ENCODE measurements at regions not wholly inside any gene's neighbourhood (a gene's known extent, or its start where the extent isn't known, plus 50 kb on each side); places are given as distances from the start of the nearest gene placed in this dataset.
A peak's percentile ranks its signal among the peaks of the same experiment; 100 is the strongest.

DNA sequence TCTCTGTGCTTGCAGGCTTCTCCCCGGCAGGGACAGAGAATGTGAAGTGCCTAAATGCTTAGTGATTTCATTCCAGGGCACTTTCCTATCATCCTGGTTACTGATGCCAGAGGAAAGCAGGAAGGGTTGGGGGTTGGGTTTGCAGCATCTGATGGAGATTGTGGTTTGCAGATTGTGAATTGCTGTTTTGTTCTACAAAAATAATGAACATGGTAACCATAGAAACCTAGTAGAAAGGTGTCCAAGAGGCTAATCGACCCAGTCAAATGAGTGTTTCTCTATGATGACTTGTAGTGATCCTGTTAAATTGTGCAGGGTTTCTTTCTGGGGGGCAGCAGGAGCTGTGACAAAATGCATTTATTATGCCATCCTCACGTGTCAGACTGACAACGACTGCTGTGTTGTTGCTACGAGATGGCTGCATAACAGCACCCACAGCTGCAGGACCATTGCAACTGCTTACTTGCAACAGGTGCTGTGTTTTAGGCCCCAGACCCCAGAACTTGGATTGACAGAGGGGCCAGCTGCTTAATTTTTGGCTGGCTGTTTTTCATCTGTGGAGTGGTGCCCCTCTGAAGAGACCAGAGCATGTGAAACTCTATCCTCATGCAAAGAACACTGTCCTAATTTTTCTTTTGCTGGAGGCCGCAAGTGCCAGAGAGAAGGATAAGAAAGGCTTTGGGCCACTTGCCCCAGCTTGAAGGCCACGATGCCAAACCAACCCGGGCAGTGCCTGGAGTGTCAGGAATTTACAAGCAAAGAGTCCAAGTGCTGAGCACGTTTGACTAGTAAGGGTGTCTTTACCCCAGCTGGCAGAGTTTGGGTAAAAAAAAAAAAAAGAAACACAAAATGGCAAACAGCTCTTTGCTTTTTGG, 397.8 kb downstream of the GADD45G start:
- peak overlapping the region; percentile 10 to 40 (median 34) for H3K27ac ChIP-seq
- DNase-seq: no peak
- in situ Hi-C loops (cut with MboI; ENCODE audit: low pct_ligation_motif_present in 1 of 4, low pct_unique_long_range_greater_than_20kb in 1 of 4, low sequenced_read_pairs in 3 of 4) (no loop called here), intact Hi-C loops (cut with DNase I; ENCODE audit: low total_unique reads) (loop anchor here (2.0 kb wide), 1 partner anchor 398 kb away; the partner anchor contains the start of gene GADD45G)
- no peak overlapping the region for H3K4me3 ChIP-seq
- TF ChIP-seq POLR2A (IDR thresholded peaks at IDR 0.05) (no peak), EP300 (IDR thresholded peaks at IDR 0.05; ENCODE audit: low read depth) (no peak), POLR2AphosphoS5 (IDR thresholded peaks at IDR 0.05) (no peak)
- TF ChIP-seq, protein P1, sequence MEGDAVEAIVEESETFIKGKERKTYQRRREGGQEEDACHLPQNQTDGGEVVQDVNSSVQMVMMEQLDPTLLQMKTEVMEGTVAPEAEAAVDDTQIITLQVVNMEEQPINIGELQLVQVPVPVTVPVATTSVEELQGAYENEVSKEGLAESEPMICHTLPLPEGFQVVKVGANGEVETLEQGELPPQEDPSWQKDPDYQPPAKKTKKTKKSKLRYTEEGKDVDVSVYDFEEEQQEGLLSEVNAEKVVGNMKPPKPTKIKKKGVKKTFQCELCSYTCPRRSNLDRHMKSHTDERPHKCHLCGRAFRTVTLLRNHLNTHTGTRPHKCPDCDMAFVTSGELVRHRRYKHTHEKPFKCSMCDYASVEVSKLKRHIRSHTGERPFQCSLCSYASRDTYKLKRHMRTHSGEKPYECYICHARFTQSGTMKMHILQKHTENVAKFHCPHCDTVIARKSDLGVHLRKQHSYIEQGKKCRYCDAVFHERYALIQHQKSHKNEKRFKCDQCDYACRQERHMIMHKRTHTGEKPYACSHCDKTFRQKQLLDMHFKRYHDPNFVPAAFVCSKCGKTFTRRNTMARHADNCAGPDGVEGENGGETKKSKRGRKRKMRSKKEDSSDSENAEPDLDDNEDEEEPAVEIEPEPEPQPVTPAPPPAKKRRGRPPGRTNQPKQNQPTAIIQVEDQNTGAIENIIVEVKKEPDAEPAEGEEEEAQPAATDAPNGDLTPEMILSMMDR (IDR thresholded peaks at IDR 0.05): no peak
- H3K9me3 ChIP-seq: no peaks in the 10 kb centered on the region
- 31 to 50% methylated on average over 3 to 9 of the region's 9 CpGs for WGBS, 2 donors (ENCODE audit: low coverage in 1 of 2)
- no peaks in the 10 kb centered on the region for H3K36me3 ChIP-seq
- no peaks in the 10 kb centered on the region for H3K27me3 ChIP-seq
- peaks cover 26 to 51% (median 42%) of the 10 kb centered on the region in 4 donors for H3K4me1 ChIP-seq

DNA sequence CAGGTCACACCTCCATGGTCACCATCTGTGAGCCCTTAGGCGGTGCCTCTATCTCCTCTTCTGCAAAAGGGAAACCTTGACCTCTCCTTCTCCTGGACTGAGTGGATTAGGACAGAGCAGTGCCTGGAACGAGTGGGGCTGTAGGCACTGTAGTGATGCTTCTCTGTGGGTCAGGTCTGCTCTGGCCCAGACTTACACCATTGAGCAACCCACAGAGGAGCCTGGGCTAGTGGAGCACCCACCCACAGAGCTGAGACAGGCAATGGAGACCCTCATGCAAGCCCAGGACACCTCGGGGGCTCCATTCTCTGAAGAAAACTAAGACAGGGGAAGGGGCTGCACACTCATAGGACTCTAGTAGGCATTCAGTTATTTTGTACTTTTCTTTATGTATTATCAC, 400.6 kb downstream of the GADD45G start:
- WGBS, 2 donors (ENCODE audit: low coverage in 1 of 2): 91% methylated on average over 3 of the region's 3 CpGs; no CpG with 5 or more reads in 1 of the 2 donors
- Histone ChIP-seq H3K36me3 (no peaks in the 10 kb centered on the region), H3K4me1 (peaks cover 16 to 36% (median 26%) of the 10 kb centered on the region in 4 donors), H3K27me3 (no peaks in the 10 kb centered on the region), H3K27ac (no peak overlapping the region), H3K9me3 (no peaks in the 10 kb centered on the region), H3K4me3 (no peak overlapping the region)
- intact Hi-C loops (cut with DNase I; ENCODE audit: low total_unique reads): no loop called here
- in situ Hi-C loops (cut with MboI; ENCODE audit: low pct_ligation_motif_present in 1 of 4, low pct_unique_long_range_greater_than_20kb in 1 of 4, low sequenced_read_pairs in 3 of 4): no loop called here
- DNase-seq: no peak
- TF ChIP-seq POLR2AphosphoS5 (IDR thresholded peaks at IDR 0.05) (no peak), POLR2A (IDR thresholded peaks at IDR 0.05) (no peak), EP300 (IDR thresholded peaks at IDR 0.05; ENCODE audit: low read depth) (no peak)
- TF ChIP-seq, protein P1 (IDR thresholded peaks at IDR 0.05): no peak

DNA sequence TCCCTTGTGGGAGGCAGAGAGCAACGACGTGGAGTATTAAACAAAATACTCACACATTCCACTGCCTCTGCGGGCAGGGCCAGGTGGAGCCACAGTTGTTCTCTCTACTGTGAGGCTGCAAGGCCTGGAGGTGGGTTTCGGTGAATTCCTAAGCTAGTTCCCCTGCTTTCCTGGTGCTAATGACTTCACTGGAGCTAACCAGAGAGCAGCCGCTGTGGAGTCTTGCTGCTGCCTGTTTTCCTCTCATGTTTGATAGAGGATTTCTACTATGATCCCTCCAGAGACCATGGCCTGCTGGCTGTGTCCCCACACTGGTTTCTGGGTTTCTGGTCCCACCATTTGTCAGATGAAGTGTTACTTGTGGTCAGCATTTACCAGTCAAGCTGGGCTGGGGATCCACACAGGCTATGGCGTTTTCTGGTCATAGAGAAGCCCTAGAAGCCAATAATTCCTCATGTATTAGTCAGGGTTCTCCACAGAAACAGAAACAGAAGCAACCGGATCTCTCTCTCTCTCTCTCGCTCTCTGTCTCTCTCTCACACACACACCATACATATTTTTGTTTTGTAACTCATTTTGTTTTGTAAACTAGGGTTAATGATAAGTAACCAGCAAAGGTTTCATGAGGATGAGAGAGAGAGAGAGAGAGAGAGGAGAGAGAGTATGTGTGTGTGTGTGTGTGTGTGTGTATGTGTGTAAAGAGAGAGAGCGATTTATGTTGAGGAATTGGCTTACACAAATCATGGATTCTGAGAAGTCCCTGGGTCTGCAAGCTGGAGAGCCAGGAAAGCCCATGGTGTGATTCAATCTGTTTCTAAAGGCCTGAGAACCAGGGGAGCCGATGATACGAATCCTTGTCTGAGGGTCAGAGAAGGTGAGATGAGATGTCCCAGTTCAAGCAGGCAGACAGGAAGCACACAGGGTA, 403.0 kb downstream of the GADD45G start:
- Histone ChIP-seq H3K9me3 (no peaks in the 10 kb centered on the region), H3K4me3 (no peak overlapping the region), H3K27ac (peak overlapping the region; percentile 31 to 69 (median 51)), H3K36me3 (no peaks in the 10 kb centered on the region), H3K4me1 (peaks cover 0 to 13% (median 8%) of the 10 kb centered on the region in 4 donors), H3K27me3 (no peaks in the 10 kb centered on the region)
- TF ChIP-seq POLR2A (IDR thresholded peaks at IDR 0.05): no peak
- TF ChIP-seq EP300 (IDR thresholded peaks at IDR 0.05; ENCODE audit: low read depth): no peak
- no peak for TF ChIP-seq POLR2AphosphoS5 (IDR thresholded peaks at IDR 0.05)
- TF ChIP-seq, protein P1 (IDR thresholded peaks at IDR 0.05): no peak
- WGBS, 2 donors (ENCODE audit: low coverage in 1 of 2): 53 to 67% methylated on average over 4 to 11 of the region's 11 CpGs
- DNase-seq: no peak
- intact Hi-C loops (cut with DNase I; ENCODE audit: low total_unique reads) (no loop called here), in situ Hi-C loops (cut with MboI; ENCODE audit: low pct_ligation_motif_present in 1 of 4, low pct_unique_long_range_greater_than_20kb in 1 of 4, low sequenced_read_pairs in 3 of 4) (no loop called here)

DNA sequence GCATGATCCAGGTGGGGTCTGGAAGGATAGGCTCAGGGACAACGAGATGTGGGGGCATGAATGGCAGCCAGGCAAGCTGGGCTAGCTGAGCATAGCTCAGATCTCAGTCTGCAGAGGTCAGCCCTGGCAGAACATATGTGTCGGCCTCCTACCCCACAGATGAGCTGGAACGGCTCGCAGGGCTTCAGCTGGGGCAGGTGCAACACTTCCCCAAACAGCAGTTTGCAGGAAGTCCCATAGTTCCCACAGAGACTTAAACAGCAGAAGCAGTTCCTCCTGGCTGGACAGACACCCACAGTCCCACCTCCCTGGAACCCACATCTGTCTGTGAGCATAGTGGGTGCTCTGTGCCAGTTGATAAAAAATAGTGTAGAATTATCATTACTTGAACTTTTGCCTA, 404.6 kb downstream of the GADD45G start:
- no peaks in the 10 kb centered on the region for H3K27me3 ChIP-seq
- in situ Hi-C loops (cut with MboI; ENCODE audit: low pct_ligation_motif_present in 1 of 4, low pct_unique_long_range_greater_than_20kb in 1 of 4, low sequenced_read_pairs in 3 of 4): no loop called here
- no peaks in the 10 kb centered on the region for H3K36me3 ChIP-seq
- H3K4me1 ChIP-seq: peaks cover 0 to 8% (median 3%) of the 10 kb centered on the region in 4 donors
- TF ChIP-seq, protein P1 (IDR thresholded peaks at IDR 0.05): no peak
- TF ChIP-seq EP300 (IDR thresholded peaks at IDR 0.05; ENCODE audit: low read depth): no peak
- TF ChIP-seq POLR2A (IDR thresholded peaks at IDR 0.05): no peak
- TF ChIP-seq POLR2AphosphoS5 (IDR thresholded peaks at IDR 0.05): no peak
- H3K27ac ChIP-seq: no peak overlapping the region
- no peaks in the 10 kb centered on the region for H3K9me3 ChIP-seq
- 76% methylated on average over 4 of the region's 4 CpGs; no CpG with 5 or more reads in 1 of the 2 donors for WGBS, 2 donors (ENCODE audit: low coverage in 1 of 2)
- H3K4me3 ChIP-seq: no peak overlapping the region
- no peak for DNase-seq
- intact Hi-C loops (cut with DNase I; ENCODE audit: low total_unique reads): no loop called here
